ENCODE measurements at regions not wholly inside any gene's neighbourhood (a gene's known extent, or its start where the extent isn't known, plus 50 kb on each side); places are given as distances from the start of the nearest gene placed in this dataset.
"Not testable (repeated sequence)": the region's sequence is repeated elsewhere in the genome, so short reads cannot be mapped to it uniquely, and the experiment has no call there.

DNA sequence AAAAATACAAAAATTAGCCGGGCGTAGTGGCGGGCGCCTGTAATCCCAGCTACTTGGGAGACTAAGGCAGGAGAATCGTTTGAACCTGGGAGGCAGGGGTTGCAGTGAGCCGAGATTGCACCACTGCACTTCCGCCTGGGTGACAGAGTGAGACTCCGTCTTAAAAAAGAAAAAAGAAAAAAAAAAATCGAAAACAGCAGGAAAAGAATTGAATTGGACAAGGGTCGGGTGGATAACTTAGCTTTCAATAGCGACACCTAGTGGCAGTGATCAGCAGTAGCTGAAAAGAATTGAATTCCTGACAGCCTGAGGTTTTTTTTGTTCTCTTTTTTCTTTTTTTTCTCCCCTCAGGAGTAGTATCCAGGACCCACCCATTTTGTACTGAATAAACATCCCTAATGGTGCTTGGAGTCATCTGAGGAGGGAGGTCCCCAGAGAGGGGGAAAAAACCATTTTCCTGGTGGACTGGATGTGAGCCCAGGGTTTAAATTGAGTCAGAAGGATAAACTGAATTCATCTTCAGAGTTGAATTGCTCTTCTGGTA, 55.1 kb downstream of the CYCS start:
- Mint-ChIP-seq H3K4me3 (no peak overlapping the region), H3K4me1 (ENCODE audit: low read depth) (peaks cover 20% of the 10 kb centered on the region), H3K9me3 (no peaks in the 10 kb centered on the region), H3K27me3 (no peaks in the 10 kb centered on the region), H3K36me3 (ENCODE audit: low read depth) (no peaks in the 10 kb centered on the region), H3K27ac (no peak overlapping the region)
- DNase-seq, result peak; percentile 43

DNA sequence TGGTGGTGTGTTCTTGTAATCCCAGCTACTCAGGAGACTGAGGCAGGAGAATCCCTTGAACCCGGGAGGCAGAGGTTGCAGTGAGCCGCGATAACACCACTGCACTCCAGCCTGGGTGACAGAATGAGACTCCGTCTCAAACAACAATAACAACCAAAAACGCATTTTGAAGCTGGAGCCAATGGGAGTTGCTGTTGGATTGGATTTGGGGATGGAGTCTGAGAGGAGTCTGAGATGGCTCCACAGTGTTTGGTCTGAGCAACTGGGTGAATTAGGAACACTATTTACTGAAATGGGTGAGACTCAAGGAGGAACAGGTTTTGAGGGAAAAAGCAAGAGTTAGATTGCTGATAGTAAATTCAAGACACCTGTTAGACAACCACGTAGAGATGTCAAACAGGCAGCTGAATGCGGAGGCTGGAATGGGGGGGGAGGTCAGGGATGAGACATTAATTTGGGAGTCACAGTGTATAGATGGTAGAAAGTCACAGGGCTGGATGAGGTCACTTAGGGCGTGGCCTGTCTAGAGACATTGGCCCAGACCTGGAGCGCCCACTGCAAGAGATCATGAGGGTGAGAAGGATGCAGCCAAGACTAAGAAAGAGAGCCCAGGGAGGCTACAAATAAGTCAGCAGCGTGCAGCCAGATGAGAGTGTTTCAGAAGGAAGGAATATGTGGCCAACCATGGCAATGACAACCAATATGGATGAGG, 56.4 kb downstream of the CYCS start:
- no peaks in the 10 kb centered on the region for H3K27me3 Mint-ChIP-seq
- H3K4me3 Mint-ChIP-seq, result no peak overlapping the region
- no peak overlapping the region for H3K27ac Mint-ChIP-seq
- no peaks in the 10 kb centered on the region for H3K36me3 Mint-ChIP-seq (ENCODE audit: low read depth)
- peaks cover 18% of the 10 kb centered on the region for H3K4me1 Mint-ChIP-seq (ENCODE audit: low read depth)
- H3K9me3 Mint-ChIP-seq, result no peaks in the 10 kb centered on the region
- DNase-seq, result no peak

DNA sequence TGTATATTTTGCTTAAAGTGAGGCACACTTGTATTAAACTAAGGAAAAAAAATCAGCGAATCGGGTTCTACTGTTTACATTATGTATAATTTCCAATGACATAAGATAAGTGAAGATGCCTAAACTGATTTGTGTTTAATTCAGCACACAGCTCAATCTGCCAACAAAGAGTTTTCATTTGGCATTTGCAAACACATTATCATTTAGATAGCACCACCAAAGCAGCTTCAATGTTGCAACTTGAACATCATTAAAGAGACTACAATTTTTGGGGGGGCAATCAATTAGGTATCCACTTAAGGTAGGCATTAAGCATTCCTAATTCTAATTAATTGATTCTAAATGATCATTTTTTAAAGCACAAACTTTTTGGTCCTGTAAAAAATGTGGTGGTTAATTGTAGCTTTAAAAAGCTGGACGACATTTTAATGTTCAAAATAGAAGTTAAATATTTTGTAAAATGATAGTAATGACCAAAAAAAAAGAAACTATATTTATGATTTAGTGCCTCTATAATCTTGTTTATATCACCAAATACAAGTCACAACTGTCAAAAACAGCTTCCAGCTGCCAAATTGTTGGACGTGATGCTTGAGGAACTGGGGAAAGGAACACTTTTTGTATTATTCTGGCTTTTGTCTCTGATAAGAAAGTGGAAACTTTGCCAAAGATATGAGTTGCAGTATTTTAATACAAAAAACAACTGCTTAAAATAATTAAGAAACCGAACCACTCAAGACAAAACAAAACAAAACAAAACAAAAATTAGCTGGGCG, 57.1 kb downstream of the CYCS start:
- H3K4me1 Mint-ChIP-seq (ENCODE audit: low read depth), result peaks cover 15% of the 10 kb centered on the region
- H3K9me3 Mint-ChIP-seq, result no peaks in the 10 kb centered on the region
- no peak for DNase-seq
- H3K36me3 Mint-ChIP-seq (ENCODE audit: low read depth), result no peaks in the 10 kb centered on the region
- H3K4me3 Mint-ChIP-seq, result no peak overlapping the region
- no peak overlapping the region for H3K27ac Mint-ChIP-seq
- H3K27me3 Mint-ChIP-seq, result no peaks in the 10 kb centered on the region

DNA sequence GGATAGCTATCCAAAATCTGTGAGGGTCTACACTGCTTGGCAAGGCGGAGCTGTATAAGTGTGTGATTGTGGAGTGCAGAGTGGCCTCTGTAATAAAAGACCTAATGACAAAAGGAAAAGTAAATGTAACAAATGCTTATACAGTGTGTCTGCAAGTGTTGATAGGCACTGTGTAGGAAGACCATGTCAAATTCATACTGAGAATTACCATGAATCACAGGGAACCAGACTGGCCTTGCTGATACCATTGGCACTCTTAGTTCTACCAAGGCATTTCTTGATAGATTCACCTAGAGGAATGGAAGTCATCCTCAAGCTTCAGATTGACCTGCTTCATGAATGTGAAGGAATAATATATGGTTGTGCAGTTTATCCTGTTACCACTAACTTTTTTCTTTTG, 58.8 kb downstream of the CYCS start:
- Mint-ChIP-seq H3K4me3 (no peak overlapping the region), H3K27ac (no peak overlapping the region), H3K36me3 (ENCODE audit: low read depth) (no peaks in the 10 kb centered on the region), H3K27me3 (no peaks in the 10 kb centered on the region), H3K9me3 (no peaks in the 10 kb centered on the region), H3K4me1 (ENCODE audit: low read depth) (peaks cover 15% of the 10 kb centered on the region)
- no peak for DNase-seq

DNA sequence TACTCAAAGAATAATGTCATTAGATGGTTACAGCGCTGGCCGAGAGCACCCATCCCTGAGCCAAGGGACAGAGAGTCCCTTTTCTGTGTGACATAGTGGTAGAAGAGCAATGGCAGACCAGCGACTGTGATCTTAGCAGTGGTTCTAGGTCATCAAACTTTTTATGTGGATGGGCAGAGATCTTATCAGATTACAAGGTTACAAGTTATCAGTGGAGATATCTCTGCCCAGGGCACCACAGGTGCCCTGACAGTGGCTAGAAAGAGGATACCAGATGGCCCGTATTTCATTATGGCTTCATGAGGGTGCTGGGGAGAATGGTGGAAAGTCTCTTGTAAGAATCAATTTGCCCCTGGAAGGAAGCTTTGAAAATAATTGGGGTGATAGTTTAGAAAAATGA, 62.7 kb downstream of the CYCS start:
- Mint-ChIP-seq H3K36me3 (ENCODE audit: low read depth) (no peaks in the 10 kb centered on the region), H3K27me3 (no peaks in the 10 kb centered on the region), H3K27ac (no peak overlapping the region), H3K4me3 (no peak overlapping the region), H3K9me3 (no peaks in the 10 kb centered on the region), H3K4me1 (ENCODE audit: low read depth) (peaks cover 5% of the 10 kb centered on the region)
- DNase-seq, result no peak

DNA sequence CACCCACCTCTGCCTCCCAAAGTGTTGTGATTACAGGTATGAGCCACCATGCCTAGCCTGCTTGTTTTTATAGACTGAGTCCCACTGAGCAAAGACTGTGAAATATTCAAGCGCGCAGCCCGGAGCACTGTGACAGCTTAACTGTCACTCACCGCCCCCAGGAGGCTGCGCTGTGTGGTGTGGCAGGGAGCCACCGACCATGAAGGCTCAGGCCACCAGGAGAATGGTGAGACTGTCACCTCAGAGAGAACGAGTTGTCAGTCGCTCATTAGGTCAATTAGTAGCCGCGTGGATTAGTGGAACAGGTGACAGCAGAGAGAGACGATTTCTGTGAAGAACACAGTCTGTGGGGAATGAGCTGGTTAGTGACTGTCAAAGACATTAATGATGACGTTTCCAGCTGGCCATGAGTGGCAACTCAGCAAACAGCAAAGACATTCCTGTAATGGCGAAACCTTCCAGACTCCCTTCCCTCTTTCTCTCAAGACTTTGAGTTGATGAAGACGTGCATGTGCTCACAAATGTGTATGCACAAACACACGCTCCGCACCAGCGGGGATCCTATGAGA, 64.5 kb downstream of the CYCS start:
- DNase-seq, result no peak
- Mint-ChIP-seq H3K4me3 (no peak overlapping the region), H3K27me3 (no peaks in the 10 kb centered on the region), H3K36me3 (ENCODE audit: low read depth) (no peaks in the 10 kb centered on the region), H3K9me3 (no peaks in the 10 kb centered on the region), H3K27ac (no peak overlapping the region), H3K4me1 (ENCODE audit: low read depth) (no peaks in the 10 kb centered on the region)

DNA sequence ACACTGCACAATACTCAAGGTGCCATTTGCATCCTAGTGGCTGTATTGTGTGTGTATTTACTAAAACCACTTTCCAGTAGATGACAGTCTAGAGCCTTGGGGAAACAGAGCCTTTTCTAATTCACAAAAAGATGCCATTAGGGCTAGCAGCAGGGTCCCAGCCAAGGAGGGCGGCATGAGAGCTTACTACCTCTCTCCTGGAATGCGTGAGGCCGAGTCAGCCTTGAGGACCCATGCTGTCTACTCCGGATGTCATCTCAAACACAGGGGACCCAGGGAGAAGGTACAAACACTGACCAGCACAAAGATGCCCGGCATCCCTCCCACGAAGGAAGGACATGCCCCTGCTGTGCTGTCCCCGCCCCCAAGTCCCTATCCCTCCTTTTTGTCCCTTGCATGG, 65.5 kb downstream of the CYCS start:
- no peaks in the 10 kb centered on the region for H3K9me3 Mint-ChIP-seq
- H3K4me3 Mint-ChIP-seq, result no peak overlapping the region
- H3K27me3 Mint-ChIP-seq, result no peaks in the 10 kb centered on the region
- no peaks in the 10 kb centered on the region for H3K4me1 Mint-ChIP-seq (ENCODE audit: low read depth)
- no peak overlapping the region for H3K27ac Mint-ChIP-seq
- no peaks in the 10 kb centered on the region for H3K36me3 Mint-ChIP-seq (ENCODE audit: low read depth)
- no peak for DNase-seq

DNA sequence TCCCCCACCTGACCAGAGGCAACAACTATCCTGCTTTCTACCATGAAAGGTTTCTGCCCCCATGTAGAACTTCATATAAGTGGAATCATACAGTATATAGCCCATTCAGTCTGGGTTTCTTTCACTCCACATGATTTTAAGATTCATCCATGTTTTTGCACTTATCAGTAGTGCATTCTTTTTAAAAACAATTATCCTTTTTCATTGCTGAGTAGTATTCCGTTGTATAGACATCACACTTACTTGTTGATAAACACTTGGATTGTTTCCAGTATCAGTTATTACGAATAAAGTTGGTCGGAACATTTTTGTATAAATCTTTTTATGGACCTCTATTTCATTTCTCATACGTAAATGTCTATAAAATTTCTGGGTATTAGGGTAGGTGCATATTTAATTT, 68.7 kb downstream of the CYCS start:
- H3K4me1 Mint-ChIP-seq (ENCODE audit: low read depth), result no peaks in the 10 kb centered on the region
- no peaks in the 10 kb centered on the region for H3K27me3 Mint-ChIP-seq
- DNase-seq, result no peak
- H3K9me3 Mint-ChIP-seq, result no peaks in the 10 kb centered on the region
- H3K36me3 Mint-ChIP-seq (ENCODE audit: low read depth), result no peaks in the 10 kb centered on the region
- no peak overlapping the region for H3K27ac Mint-ChIP-seq
- no peak overlapping the region for H3K4me3 Mint-ChIP-seq

DNA sequence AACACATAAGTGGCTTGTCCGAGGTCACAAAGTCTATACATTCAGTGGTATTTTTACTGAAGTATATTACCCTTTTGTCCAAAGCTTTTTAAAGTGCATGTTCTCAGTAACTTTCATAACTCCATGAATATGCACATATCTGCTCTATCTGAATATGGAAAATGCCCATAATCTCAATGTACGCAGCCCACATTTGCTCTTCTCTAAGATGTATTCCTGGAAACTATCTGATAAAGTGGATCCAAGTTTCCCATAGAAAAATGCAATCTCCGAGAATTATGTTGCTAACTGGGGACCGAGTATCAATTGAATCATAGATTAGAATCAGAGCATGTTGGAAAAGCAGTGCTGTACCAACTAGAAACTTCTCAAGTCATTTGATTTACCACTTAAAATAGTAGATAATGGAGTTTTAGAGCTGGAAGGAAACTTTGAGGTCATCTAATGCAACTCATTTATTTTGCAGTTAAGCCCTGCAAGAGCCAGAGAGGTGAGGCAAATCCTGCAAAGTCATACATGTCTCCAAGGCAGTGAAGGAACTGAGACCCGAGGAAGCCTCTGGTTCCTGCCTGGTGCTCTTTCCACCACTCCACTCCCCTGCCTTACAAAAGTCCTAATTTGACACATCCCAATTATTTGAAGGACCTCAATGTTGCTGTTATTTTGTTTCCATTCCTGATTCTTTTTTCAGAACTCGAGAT, 69.4 kb downstream of the CYCS start:
- H3K27me3 Mint-ChIP-seq, result no peaks in the 10 kb centered on the region
- H3K27ac Mint-ChIP-seq, result no peak overlapping the region
- H3K36me3 Mint-ChIP-seq (ENCODE audit: low read depth), result no peaks in the 10 kb centered on the region
- no peak overlapping the region for H3K4me3 Mint-ChIP-seq
- DNase-seq, result no peak
- no peaks in the 10 kb centered on the region for H3K4me1 Mint-ChIP-seq (ENCODE audit: low read depth)
- H3K9me3 Mint-ChIP-seq, result no peaks in the 10 kb centered on the region

DNA sequence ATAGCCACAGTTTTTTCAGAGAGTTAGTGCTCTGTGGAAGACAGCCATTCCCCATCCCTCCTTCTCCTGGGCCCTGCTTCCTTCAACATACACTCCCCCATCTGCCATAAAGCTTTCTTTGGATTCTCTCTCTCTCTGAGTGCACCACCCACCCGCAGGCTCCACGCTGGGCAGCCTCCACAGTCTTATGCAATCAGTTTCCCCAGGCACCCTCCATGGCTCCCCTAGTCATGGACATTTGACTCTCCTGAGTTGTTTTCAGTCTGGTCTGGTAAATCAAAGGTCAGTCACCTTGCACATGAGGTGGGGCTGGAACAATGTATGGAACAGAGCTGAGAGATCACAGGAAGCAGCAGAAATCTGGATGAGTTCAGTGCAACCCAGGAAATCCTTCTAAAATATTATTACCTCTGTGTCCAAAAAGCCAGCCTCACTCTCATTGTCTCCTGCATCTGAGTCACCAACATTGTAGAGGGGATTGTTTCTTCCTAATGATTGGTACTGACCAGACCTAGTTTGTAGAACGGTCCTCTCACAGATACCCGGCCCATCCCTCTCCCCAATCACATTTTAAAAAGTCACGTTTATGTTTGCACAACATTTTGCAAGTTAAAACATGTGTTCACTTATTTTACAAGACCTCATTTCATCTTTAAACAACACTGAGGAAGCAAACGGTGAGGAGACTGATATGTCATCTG, 70.1 kb downstream of the CYCS start:
- DNase-seq, result no peak
- Mint-ChIP-seq H3K27me3 (no peaks in the 10 kb centered on the region), H3K4me3 (no peak overlapping the region), H3K36me3 (ENCODE audit: low read depth) (no peaks in the 10 kb centered on the region), H3K27ac (no peak overlapping the region), H3K4me1 (ENCODE audit: low read depth) (no peaks in the 10 kb centered on the region), H3K9me3 (no peaks in the 10 kb centered on the region)

DNA sequence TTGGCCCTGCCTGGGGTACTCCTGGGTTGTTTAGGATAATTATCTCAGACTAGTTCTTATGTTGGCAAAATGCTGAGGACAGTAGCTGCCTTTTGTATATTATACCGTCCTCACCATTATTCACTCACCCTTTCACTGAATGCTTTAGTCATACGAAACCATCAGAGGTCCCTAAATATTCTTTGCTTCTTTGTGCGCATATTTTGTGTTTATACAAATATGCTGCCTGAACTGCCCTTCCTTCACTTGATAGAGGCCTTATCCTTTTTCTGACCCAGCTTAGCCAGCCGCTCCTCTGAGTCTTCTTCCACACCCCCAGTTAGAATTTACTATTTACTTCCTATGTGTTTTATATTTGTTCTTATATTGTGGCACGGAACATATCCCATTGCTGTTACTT, 70.2 kb upstream of the OSBPL3 start:
- H3K9me3 Mint-ChIP-seq, result no peaks in the 10 kb centered on the region
- H3K27ac Mint-ChIP-seq, result no peak overlapping the region
- DNase-seq, result no peak
- no peak overlapping the region for H3K4me3 Mint-ChIP-seq
- no peaks in the 10 kb centered on the region for H3K36me3 Mint-ChIP-seq (ENCODE audit: low read depth)
- H3K4me1 Mint-ChIP-seq (ENCODE audit: low read depth), result no peaks in the 10 kb centered on the region
- no peaks in the 10 kb centered on the region for H3K27me3 Mint-ChIP-seq

DNA sequence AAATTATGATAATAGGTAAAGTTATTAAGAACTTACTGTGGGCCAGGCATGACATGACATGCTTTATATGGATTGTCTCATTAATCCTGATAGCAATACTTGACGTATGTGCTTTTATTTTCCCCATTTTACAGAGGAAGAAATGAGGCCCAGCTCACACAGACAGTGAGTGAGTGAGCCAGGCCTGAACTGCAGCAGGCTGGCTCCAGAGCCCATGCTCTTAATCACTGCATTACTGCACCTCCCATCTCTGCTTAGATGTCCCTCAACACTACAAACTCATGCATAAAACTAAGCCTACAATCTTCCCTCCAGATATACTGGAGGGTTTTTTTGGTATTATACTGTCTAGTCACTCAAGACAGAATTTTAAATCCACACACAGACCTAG, 68.5 kb upstream of the OSBPL3 start:
- H3K9me3 Mint-ChIP-seq, result no peaks in the 10 kb centered on the region
- DNase-seq, result no peak
- no peaks in the 10 kb centered on the region for H3K4me1 Mint-ChIP-seq (ENCODE audit: low read depth)
- no peaks in the 10 kb centered on the region for H3K36me3 Mint-ChIP-seq (ENCODE audit: low read depth)
- H3K27me3 Mint-ChIP-seq, result no peaks in the 10 kb centered on the region
- no peak overlapping the region for H3K4me3 Mint-ChIP-seq
- no peak overlapping the region for H3K27ac Mint-ChIP-seq

DNA sequence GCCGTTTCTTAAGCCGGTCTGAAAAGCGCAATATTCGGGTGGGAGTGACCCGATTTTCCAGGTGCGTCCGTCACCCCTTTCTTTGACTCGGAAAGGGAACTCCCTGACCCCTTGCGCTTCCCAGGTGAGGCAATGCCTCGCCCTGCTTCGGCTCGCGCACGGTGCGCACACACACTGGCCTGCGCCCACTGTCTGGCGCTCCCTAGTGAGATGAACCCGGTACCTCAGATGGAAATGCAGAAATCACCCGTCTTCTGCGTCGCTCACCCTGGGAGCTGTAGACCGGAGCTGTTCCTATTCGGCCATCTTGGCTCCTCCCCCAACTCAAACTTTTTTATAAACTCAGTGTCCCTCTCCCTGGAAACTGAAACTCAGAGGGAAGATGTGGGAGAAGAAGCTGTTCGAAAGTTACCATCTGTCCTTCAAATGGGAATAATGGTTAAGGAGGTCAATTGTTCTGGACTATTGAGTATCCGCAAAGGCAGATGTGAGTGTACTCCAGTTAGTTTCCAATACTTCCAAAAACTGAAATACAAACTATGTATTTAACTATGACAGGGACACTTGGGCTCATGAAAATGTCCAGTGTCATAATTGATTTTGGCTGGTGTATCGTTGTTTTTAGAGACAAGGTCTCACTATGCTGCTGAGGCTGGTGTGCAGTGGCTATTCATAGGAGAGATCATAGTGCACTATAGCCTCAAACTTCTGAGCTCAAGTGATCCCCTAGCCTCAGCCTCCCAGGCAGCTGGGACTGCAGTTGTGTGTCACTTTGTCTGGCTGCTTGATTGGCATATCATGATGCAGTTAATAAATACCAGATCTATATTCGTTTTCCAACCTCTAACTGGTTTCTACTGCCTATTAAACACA, 67.8 kb upstream of the OSBPL3 start:
- not testable (repeated sequence) for H3K4me1 Mint-ChIP-seq (ENCODE audit: low read depth); H3K27me3 Mint-ChIP-seq; H3K36me3 Mint-ChIP-seq (ENCODE audit: low read depth); H3K4me3 Mint-ChIP-seq; DNase-seq; H3K27ac Mint-ChIP-seq; H3K9me3 Mint-ChIP-seq
